SU-DHL-6 (cell line): ENCODE measurements at regions not wholly inside any gene's neighbourhood (a gene's known extent, or its start where the extent isn't known, plus 50 kb on each side); places are given as distances from the start of the nearest gene placed in this dataset.
"Not testable (repeated sequence)": the region's sequence is repeated elsewhere in the genome, so short reads cannot be mapped to it uniquely, and the experiment has no call there.

Experiments used
- H2AFZ ChIP-seq: fragments of 200-600 bp; sonication (generic); 2 replicates; pipeline ENCODE4 v1.6.1; 2014; ENCODE audit warnings: low read depth, mild to moderate bottlenecking, moderate library complexity, mixed read lengths, antibody characterized with exemption, low read length; ENCODE audit not compliant: severe bottlenecking
- H3F3A ChIP-seq: fragments of 200-600 bp; shearing (Covaris generic); 2 replicates; pipeline ENCODE4 v1.6.0; 2016; ENCODE audit warnings: antibody characterized with exemption, mild to moderate bottlenecking; ENCODE audit not compliant: insufficient read depth
- H3K27ac ChIP-seq: fragments of 200-600 bp; sonication (generic); 2 replicates; pipeline ENCODE4 v1.5.1; 2016; ENCODE audit warnings: low read depth, mild to moderate bottlenecking, low read length, moderate library complexity, mixed read lengths
- H3K27me3 ChIP-seq: fragments of 200-600 bp; sonication (generic), shearing (Covaris generic); 2 replicates; pipeline ENCODE4 v1.6.0; 2014; ENCODE audit warnings: mild to moderate bottlenecking, low read length
- H3K36me3 ChIP-seq: fragments of 200-600 bp; sonication (generic); 2 replicates; pipeline ENCODE4 v1.6.1; 2014; ENCODE audit warnings: mild to moderate bottlenecking, low read length, mixed read lengths
- H3K4me2 ChIP-seq: fragments of 300-600, 200-600 bp; shearing (Covaris generic), sonication (generic); 2 replicates; pipeline ENCODE4 v1.6.0; 2014; ENCODE audit warnings: low read length, low read depth, mild to moderate bottlenecking; ENCODE audit not compliant: poor library complexity, severe bottlenecking
- H3K4me3 ChIP-seq: fragments of 200-600 bp; sonication (generic); 2 replicates; pipeline ENCODE4 v1.5.1; 2014; ENCODE audit warnings: antibody characterized with exemption, low read length, mild to moderate bottlenecking, mixed read lengths; ENCODE audit not compliant: insufficient read depth, poor library complexity, severe bottlenecking
- H3K79me2 ChIP-seq: fragments of 200-600 bp; sonication (generic); 2 replicates; pipeline ENCODE4 v1.6.1; 2014; ENCODE audit warnings: mild to moderate bottlenecking, low read length, moderate library complexity; ENCODE audit not compliant: insufficient read depth
- H3K9ac ChIP-seq: fragments of 200-600 bp; sonication (generic); 2 replicates; pipeline ENCODE4 v1.7.0; 2014; ENCODE audit warnings: mild to moderate bottlenecking, low read length
- H3K9me2 ChIP-seq: fragments of 200-600 bp; sonication (generic); replicated peaks from 2 replicates; pipeline ENCODE4 v1.6.1; 2014; ENCODE audit warnings: low read length; ENCODE audit not compliant: insufficient read depth
- H3K9me3 ChIP-seq: fragments of 200-600 bp; sonication (generic); 2 replicates; pipeline ENCODE4 v1.6.1; 2014; ENCODE audit warnings: low read length, mixed read lengths; ENCODE audit not compliant: insufficient read depth
- H4K20me1 ChIP-seq: fragments of 200-600 bp; sonication (generic); 2 replicates; pipeline ENCODE4 v1.6.1; 2014; ENCODE audit warnings: low read depth, mild to moderate bottlenecking, antibody characterized with exemption, low read length, moderate library complexity, mixed read lengths
- EZH2phosphoT487 ChIP-seq: fragments of 200-600 bp; sonication (generic), shearing (Covaris generic); conservative IDR thresholded peaks from 2 replicates; pipeline ENCODE4 v1.6.1; 2018; ENCODE audit warnings: mild to moderate bottlenecking, antibody characterized with exemption, low read length, moderate library complexity, mixed read lengths
- TF ChIP-seq, protein P1 (sequence below): fragments of 200-600 bp; sonication (generic); IDR thresholded peaks from one replicate; pipeline ENCODE4 v1.5.1; 2017; ENCODE audit warnings: antibody characterized with exemption, mild to moderate bottlenecking, low read length, moderate library complexity; ENCODE audit not compliant: insufficient read depth, poor library complexity, severe bottlenecking

DNA sequence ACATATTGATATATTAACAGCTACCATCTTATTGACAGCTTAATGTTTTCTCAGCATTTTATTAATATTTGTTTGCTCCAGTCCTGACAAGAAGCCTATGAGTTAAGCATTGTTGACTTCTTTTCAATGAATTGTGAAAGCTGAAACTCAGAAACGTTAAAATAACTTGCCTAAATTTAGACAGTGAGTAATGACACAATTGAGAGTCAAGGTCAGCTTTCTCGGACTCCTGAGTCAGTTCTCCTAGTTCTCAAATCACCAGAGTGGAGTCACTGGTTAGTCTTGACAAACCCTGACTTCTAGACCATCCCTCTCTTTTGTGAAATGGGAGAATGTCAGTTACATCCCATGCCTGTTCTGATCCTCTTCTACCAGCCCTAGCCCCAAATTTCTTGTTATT is 222.7 kb upstream of the ACO1 start:
- no peaks in the 10 kb centered on the region for H3K27me3 ChIP-seq

DNA sequence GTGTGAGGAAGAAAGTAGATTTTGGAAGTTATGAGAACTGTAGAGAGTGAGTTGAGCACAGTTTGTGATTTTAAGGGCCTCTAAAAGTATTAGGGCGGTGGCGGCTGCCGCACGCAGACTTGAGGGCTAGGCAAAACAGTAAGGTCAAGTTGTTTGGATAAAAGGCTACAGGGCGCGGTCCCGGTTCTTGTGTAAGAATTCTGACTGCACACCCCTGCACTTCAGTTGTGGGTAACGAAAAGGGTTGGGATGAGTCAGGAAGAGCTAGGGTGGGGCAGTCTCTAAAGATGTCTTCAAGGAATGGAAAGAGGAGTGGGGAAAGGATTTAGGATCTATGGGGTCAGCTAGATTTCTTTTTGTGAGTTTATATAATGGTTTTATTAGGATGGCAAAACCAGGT is 218.1 kb upstream of the ACO1 start:
- not testable (repeated sequence) for H2AFZ ChIP-seq, H3K9ac ChIP-seq, H3K9me2 ChIP-seq, H3K4me3 ChIP-seq, H3F3A ChIP-seq, H3K4me2 ChIP-seq, H3K9me3 ChIP-seq, H3K27me3 ChIP-seq, H4K20me1 ChIP-seq, H3K27ac ChIP-seq, H3K79me2 ChIP-seq, H3K36me3 ChIP-seq

More for the DNA sequence above, 222.7 kb upstream of the ACO1 start:
- peaks cover 3% of the 10 kb centered on the region; the same call in 1 of the 2 replicates for H4K20me1 ChIP-seq
- H3K9me3 ChIP-seq, result no peaks in the 10 kb centered on the region
- H3K36me3 ChIP-seq, result no peaks in the 10 kb centered on the region
- no peak overlapping the region for H2AFZ ChIP-seq
- H3F3A ChIP-seq, result no peaks in the 10 kb centered on the region
- TF ChIP-seq, protein P1, sequence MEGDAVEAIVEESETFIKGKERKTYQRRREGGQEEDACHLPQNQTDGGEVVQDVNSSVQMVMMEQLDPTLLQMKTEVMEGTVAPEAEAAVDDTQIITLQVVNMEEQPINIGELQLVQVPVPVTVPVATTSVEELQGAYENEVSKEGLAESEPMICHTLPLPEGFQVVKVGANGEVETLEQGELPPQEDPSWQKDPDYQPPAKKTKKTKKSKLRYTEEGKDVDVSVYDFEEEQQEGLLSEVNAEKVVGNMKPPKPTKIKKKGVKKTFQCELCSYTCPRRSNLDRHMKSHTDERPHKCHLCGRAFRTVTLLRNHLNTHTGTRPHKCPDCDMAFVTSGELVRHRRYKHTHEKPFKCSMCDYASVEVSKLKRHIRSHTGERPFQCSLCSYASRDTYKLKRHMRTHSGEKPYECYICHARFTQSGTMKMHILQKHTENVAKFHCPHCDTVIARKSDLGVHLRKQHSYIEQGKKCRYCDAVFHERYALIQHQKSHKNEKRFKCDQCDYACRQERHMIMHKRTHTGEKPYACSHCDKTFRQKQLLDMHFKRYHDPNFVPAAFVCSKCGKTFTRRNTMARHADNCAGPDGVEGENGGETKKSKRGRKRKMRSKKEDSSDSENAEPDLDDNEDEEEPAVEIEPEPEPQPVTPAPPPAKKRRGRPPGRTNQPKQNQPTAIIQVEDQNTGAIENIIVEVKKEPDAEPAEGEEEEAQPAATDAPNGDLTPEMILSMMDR, result no peak
- no peak for TF ChIP-seq EZH2phosphoT487
- no peaks in the 10 kb centered on the region for H3K79me2 ChIP-seq
- H3K4me3 ChIP-seq, result no peak overlapping the region
- no peak overlapping the region for H3K9ac ChIP-seq
- H3K4me2 ChIP-seq, result no peak overlapping the region
- no peak overlapping the region for H3K27ac ChIP-seq
- no peaks in the 10 kb centered on the region for H3K9me2 ChIP-seq

DNA sequence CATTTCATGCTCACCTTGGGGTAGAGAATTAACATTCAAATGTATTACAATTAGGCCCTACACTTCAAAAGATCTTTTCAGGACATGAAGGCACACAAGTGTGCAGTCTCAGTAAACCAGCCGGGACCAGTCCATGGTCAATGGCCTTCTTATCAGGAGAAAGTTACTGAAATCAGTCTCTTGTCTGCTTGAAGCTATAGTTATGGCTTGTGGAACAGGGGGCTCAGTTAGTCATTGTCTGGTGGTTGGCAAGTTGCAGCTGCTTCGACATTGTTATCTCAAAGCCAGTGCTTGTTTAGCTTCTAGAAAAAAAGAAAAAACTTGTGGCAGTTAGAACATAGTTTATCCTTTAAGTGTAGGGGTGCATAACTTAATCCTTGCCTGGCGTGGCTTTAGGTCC is 213.1 kb upstream of the ACO1 start:
- Histone ChIP-seq H3K4me2 (no peak overlapping the region), H3F3A (no peaks in the 10 kb centered on the region), H4K20me1 (no peaks in the 10 kb centered on the region), H2AFZ (no peak overlapping the region), H3K36me3 (no peaks in the 10 kb centered on the region), H3K9ac (no peak overlapping the region), H3K4me3 (no peak overlapping the region), H3K27ac (no peak overlapping the region), H3K79me2 (no peaks in the 10 kb centered on the region), H3K9me2 (no peaks in the 10 kb centered on the region), H3K9me3 (no peaks in the 10 kb centered on the region), H3K27me3 (no peaks in the 10 kb centered on the region)
- no peak for TF ChIP-seq EZH2phosphoT487
- TF ChIP-seq, protein P1, result no peak

DNA sequence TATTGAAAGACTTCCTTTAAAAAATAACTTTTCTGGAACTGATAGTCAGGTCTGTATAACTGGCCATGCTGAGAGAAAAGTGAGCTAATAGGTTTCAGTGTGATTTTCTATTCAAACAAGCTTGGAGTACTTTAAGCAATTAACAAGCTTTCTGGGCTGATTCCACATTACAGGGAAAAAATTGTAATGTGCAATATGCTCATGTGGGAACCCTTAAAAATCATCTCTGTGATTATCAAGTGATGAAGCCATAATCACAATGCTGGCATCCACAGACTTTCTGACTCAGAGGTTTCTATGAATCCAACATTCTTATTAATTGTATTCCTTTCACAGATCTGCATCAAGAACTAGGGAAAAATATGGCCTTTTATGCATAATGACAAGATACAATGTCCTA is 212.2 kb upstream of the ACO1 start:
- TF ChIP-seq EZH2phosphoT487, result no peak
- TF ChIP-seq, protein P1, result no peak
- Histone ChIP-seq H3K79me2 (no peaks in the 10 kb centered on the region), H3K9me2 (no peaks in the 10 kb centered on the region), H3K27ac (no peak overlapping the region), H3K9me3 (no peaks in the 10 kb centered on the region), H3F3A (no peaks in the 10 kb centered on the region), H3K36me3 (no peaks in the 10 kb centered on the region), H3K4me2 (no peak overlapping the region), H3K4me3 (no peak overlapping the region), H4K20me1 (no peaks in the 10 kb centered on the region), H3K9ac (no peak overlapping the region), H2AFZ (no peak overlapping the region), H3K27me3 (no peaks in the 10 kb centered on the region)
